Dedifferentiated amniotic fluid mesenchymal stem cell (primary cell): ENCODE measurements at regions not wholly inside any gene's neighbourhood (a gene's known extent, or its start where the extent isn't known, plus 50 kb on each side); places are given as distances from the start of the nearest gene placed in this dataset.
"Not testable (repeated sequence)": the region's sequence is repeated elsewhere in the genome, so short reads cannot be mapped to it uniquely, and the experiment has no call there.

Experiments
- DNase-seq: peaks from one replicate; pipeline ENCODE4 v3.0.0-alpha.2; 2016; ENCODE audit errors: extremely low spot score

DNA sequence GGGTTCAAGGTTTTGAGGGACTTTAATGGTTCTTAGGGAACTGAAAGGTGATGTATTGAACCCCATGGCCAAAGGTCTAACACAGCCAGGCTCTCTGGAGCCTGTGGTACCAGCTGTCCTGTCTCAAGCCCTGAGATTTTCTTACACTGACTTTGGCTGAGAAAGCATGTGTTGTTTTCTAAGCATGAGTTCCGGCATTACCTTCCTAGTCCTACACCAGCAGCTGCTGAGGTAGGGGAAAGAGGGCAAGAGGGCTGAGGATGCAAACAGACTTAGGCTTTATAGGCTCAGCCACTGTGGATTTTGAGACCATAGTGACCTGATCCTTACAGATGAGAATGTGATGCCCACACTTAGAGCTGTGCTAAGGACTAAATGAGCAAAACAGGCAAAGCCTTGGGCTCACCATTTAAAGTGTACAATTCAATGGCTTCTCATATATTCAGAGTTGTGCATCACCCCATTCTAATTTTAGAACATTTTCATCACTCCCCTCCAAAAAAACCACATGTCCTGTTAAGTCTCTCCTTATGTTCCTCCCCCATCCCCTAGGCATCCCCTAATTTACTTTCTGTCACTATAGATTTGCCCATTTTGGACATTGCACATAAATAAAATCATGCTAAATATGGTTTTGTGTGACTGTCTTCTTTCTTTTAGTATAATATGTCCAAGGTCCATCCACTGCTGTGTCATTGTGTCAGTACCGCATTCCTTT, 99.7 kb upstream of the OTOS start:
- DNase-seq: no peak

DNA sequence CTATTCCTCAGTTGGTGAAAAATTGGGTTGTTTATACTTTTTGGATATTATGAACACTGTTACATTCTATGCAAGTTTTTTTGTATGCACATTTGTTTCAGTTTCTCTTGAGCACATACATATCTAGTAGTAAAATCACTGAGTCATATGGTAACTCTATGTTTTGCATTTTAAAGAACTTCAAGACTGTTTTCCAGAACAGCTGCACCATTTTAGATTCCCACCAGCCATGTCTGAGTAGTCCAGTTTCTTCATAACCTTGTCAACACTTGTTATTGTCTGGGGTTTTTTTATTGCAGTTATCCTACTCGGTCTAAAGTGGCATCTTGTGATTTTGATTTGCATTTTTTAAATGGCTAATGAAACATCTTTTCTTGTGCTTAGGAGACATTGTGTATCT, 100.3 kb upstream of the OTOS start:
- DNase-seq: no peak

DNA sequence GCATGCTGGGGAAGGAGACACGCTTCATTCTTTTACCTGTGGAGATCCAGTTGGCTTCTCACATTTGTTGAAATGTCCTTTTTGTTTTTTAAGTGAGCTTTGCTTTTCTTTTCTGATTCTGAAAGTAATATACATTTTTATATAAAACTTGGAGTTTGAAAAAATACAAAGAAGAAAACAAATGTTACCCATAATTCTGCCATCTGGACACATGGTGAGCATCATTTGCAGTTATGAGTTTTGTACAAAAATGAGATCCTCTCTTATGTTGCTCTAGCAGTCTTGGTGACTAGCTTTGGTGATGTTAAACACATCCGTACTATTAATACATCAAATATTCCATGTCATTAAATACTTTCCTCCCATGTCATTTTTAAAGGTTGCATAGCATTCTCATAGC, 101.1 kb upstream of the OTOS start:
- no peak for DNase-seq

DNA sequence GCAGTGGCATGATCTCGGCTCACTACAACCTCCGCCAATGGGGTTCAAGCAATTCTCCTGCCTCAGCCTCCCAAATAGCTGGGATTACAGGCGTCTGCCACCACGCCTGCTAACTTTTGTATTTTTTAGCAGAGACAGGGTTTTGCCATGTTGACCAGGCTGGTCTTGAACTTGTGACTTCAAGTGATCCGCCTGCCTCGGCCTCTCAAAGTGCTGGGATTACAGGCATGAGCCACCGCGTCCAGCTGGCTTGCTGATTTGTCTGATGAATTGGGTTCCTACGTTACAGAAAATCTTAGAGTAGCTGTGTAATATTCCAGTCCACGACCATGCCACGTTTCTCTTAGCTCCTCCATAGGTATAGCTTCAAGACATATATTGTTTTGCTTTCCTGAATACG, 102.6 kb upstream of the OTOS start:
- DNase-seq: not testable (repeated sequence)

DNA sequence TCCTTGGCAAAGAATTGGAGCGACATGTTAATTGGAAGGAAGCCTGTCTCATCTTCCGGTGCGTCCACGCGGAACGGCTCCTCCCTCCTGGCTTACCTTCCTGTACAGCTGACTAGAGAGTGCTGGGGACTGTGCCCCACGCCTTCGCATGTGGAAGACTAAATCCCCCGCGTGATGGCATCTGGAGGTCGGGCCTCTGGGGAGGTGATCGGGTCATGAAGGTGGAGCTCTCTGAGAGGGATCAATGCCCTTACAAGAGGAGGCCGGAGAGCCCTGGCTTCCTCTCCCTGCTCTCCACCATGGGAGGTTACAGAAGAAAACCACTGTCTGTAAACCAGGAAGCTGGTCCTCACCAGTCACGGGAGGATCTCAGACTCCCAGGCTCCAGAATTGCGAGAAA, 104.1 kb upstream of the OTOS start:
- no peak for DNase-seq

DNA sequence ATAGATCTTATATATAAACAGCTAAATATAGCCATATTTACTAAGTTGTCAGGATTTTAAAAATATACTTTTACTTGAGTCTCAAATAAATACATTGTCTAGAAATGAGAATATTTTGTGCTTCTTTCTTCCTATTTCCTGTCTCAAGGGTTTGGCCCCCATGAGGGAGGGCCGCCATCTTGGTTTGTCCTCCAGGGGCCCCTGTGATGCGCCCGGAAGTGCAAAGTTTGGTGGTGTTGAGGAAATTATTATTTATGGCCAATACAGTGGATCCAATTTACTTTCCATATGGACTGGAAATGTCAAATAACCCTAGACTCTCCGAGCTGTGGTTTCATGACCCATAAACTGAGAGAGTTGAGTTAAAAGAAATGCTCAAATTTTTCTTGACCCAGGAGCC, 104.7 kb upstream of the OTOS start:
- no peak for DNase-seq

DNA sequence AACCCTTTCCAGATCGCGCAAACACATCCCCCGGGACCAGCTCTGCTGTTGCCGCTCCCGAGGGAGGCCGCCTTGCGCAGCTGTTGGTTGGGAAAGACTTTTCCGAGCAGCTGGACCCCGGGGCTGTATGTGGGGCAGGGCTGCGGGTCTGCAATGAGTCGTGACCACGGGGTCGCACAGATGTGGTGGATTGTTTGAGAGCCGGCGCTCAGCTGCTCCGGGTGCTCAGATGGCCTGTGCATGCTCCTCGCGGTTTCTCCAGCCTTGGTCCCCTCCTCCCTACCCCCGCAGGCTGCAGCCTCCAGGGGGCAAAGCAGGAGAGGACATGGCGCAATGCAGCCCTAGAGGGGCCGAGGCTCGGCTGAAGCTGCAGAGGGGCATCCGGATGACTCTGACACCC, 105.2 kb upstream of the OTOS start:
- DNase-seq: no peak

DNA sequence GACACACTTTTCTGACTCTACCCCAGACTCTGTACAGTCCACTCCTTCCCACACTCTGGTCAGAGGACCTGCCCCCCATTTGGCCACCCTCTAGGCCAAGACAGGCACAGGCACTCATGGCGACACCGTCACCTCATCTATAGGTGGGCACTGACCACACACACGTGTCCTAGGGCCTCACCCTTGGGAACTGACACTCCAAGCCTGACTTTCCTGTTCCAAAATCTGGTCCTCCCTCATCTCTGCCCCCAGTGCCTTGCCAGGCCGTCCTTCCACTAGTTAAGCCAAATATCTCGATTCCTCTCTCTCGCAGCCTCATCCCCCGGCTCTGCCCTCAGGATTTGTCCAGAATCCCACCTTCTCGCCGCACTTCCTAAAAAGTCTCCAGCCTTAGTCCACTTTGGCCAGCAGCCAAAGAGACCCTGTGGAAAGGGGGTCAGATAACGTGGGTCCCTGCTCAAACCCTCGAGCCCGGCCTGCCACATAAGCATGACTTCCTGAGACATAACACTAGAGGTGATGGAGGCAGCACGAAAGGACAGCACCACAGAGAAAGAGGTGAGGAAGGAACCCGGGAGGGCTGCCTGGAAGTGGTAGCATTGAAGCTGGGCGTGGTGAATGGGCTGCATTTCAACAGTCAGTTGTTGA, 105.8 kb upstream of the OTOS start:
- no peak for DNase-seq

DNA sequence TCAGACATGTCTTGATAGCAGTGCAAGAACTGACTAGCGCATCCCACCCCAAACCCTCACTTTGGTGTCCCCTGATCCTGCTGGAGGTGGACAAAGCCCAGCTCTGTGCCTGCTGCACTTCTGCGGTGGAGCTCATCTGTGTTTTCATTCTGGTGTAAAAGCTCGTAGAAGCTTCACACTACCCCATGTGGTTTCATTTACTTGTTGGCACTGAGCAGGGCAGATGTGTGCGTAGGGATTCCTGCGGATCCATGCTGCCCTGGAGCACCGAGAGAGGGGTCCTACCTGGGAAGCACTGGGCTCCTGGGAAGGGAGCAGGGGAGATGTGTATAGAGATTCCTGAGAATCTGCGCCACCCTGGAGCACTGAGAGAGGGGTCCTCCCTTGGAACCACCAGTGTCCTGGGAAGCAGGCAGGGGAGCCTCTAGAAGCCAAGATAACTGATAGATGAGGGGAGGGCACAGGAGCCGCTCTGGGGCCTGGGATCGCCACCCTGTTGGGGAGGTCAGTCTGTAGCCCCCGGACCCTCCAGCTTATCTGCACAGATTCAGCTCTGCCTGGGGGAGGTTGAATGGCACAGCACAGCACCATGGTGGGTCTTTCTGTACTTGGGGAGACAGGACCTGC, 106.9 kb upstream of the OTOS start:
- no peak for DNase-seq

DNA sequence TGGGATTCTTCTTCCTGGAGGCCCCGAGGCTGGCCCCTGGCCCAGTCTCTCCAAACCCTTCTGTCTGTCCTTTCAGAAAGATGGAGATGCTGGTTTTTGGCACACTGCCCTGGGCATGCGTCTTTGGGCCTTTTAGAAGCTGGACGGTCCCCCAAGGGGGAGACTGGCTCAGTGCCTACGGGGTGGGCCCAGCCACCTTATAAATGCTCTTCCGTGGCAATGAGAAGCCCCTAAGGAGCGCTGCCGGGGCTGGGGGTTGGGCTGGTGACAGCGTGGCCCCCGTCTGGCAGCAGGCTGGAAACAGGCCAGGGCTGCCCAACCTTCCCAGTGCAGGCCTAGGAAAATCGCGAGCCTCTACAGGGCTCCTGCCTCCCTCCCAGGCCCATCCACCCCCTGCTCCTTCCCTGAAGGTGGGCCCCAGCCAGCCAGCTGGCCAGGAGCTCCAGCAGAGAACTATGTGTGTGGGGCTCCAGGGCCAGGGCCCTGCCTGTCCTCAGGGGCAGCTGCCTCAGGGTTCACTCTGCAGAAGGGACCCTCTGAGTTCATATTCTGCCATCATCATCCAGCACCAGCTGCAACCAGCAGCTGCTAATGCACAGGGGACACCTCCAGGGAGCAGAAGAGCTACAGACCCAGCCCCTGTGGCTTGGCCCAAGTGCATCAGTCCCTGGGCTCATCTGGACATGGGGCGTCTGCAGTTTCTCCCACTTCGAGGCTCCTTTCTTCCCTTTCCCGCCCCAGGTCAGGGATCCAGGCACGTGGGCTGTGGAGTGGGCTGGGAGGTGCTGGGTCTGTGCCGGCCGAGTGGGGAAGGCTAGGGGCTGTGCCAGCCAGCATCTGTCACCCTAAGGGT, 107.6 kb upstream of the OTOS start:
- DNase-seq: no peak

DNA sequence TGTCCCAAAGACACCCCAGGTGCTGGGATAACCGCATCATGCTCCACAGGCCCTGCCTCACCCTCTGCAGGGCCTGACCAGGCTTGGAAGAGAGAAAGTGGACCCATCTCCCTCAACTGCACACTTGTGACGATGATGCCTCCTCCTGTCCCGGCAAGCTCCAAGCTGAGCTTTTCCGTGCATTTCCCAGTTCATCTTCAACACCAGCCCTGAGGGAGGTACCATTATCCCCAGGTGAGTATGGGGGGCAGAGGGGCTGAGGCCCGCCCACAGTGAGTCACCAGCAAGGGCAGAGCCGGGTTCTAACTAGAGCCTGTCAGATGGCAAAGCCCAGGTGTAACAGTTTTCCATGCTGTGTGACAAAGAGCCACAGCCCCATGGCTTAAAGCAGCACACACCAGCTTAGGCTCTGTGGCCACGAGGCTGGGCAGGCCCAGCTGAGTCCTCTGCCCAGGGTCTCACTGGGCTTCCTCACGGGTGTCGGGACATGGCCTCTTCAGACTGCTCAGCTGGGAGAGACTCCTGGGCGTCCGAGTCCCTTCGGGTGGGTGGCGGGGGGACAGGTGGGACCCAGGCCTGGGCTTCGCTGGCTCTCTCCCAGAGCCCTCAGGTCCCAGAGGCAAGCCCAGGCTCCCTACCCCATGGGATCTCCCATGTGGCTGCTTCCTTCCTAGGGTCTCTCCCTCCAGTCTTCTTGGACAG, 108.4 kb upstream of the OTOS start:
- no peak for DNase-seq

DNA sequence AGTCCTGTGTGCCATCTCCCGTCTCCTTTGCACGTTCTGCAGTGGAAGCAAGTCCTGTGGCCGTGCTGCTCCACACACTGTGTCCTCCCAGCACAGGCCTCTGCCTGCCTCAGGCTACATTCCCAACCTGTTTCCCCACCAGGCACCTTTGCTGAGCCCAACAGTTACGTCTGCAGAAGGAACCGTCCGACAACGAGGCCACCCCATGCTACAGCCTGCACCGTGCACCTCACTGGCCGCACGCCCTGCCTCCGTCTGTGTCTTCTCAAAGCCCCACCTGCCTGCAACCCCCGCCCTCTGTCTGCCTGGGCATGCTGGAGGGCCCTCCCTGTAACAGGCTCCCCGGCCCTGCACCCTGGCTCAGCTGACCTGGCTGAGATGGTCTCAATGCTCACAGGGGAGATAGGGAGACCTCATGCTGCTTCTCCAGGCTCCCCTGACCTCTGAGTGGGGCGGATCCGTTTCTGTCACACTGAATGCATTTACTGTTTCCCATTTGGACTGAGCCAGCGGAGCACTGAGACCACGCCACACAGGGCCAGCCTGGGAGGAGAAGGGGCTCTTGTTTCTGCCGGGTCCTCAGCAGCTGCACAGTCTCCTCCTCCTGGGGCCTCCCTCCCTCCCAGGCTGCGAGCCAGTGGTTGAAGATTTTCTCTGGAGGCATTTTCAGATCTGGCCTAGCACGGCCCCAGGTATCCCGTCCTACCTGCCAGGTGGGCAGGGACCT, 109.1 kb upstream of the OTOS start:
- no peak for DNase-seq

DNA sequence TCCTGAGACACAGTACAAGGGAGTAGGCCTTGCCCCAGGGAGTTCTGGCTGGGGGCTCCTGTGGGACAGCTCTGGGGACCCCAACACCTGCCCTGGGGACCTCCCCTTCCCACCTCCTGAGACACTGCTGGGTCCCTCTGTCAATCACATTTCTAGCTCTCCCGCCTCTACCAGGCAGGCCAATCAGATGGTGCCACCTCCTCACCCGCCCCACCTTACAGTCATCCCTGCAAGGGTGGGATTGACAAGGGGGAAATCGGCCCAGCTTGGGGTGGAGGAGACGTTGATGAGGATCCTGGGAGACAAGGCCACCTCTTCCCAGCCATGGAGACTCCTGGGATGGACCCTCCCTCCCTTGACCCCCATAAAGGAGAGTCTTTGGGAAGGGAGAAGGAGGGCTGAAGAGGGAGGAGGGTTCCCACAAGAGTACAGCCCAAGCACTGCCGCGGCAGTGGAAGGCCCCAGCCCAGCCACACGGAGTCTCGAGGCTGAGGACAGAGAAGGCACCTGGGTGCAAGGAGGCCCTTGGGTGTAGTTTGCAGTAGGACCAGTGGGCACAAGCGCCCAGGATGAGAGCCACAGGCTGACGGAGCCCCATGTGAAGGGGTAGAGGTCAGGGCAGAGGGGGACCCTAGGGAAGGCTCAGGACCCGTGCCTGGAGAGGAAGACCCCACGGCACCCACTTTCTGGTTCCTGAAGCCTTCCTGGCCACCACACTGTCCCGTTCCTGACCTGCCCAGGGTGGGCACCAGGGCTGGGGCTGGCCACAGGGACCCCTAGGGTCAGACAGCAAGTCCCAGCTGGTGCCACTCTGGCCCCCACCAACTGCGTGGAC, 109.9 kb upstream of the OTOS start:
- no peak for DNase-seq

DNA sequence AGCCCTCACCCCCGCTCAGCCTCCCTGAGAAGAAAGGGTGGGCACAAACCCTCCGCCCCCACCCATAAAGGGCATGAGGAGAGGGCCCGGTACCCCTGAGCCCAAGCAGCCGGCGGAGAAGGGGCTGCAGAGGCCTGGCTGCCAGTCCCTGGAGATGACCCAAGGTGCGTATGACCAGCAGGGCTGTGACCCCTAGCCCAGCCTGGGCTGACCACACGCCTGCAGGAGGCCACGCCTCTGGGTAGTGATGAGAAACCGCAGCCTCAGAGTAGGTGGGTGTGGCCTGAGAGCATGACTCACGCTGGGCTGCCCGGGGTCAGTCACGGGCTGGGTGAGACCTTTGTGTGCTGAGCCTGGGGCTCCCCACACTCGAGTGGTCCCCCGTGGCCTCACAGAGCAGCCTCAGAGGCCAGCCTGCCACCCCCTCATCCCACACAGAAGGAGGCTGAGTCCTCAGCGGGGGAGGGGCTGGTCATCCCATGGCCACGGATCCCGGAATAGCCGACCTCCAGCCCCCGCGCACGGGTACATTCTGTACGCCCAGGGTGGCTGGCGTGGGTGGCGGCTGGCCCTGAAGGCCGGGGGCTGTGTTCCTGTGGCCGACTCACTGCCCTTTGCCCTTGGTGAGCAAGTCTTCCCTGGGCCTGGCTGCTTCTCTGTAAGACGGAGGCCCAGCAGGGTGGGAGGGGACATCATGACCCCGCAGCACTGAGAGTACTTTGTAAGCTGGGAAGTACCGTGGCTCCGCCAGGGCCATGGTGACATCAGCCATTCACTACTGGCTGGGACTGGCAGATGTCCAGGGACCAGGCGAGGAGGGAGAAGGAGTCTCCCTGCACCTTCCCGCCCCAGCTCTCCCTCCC, 110.8 kb upstream of the OTOS start:
- peak; percentile 68 for DNase-seq

DNA sequence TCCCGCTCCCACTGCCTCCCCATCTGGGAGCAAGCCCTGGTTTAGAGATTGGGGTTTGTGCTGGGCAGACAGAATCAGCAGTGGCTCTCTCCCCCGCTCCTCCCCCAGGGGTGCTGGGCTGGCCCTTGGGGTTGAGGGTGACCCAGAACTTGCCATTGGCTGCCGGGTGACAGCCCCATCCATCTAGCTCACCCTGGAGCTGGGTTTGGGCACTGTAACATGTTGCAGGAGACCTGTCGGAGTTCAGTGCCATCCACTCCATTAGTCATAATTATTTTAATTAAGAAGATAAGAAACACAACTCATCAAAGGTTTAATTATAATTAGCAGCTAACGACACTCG, 111.4 kb upstream of the OTOS start:
- no peak for DNase-seq

DNA sequence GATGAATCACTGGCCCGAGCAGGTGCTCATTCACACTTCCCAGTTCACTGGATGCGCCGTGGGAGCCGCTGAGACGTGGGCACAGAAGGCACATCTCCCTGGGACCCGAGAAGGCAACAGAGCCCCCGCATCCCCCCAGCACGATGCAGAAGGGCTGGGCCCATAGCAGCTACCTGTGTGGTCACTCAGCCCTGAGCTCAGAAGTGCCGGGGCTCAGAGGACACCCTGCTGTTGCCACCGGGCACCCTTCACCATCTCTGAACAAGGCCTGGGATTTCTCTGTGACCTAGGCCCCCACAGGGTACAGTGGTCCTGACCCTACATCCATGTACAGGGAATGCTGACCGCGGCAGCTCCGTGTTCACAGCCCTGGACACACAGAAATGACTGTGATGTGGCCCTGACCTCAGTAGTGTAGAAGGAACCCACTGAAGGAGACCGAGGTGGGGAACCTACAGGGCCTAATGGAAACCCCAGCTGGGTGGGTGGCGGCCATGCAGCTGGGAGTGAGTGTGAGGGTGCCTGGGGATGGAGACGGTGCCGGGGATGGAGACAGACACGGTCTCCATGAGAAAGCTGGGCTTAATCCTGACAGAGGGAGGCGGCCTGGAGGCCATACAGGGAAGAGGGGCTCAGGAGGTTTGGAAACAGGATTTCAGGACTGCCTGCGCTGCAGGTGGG, 111.9 kb upstream of the OTOS start:
- DNase-seq: no peak

DNA sequence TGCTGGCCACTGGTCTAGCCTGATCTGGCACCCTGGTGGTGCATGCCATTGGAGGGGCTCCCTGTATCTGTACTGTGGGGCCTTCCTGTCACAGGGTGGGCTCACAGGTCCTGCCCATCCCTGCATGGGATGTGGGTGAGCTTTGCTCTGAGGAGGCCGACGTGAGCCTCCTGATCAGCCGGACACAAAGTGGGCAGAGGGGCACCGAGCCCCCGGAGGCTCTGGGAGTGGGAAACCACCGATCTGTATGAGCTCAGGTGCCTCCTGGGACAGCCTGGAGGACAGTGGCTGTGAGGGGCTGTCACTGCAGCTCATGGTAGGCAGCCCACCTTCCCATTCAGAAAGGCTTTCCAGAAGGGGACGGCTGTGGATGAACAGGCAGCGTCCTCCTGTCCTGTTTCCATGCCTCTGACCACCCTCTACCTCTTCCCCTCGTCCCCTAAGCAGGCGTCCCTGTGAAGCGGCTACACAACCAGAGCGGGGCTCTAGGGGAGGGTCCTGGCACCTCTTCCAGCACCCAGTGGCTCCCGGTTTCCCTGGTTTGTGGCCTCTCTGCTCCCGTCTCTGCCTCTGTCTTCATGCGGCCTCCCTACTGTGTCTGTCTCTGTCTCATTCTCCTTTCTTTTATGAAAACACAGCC, 112.5 kb upstream of the OTOS start:
- no peak for DNase-seq

DNA sequence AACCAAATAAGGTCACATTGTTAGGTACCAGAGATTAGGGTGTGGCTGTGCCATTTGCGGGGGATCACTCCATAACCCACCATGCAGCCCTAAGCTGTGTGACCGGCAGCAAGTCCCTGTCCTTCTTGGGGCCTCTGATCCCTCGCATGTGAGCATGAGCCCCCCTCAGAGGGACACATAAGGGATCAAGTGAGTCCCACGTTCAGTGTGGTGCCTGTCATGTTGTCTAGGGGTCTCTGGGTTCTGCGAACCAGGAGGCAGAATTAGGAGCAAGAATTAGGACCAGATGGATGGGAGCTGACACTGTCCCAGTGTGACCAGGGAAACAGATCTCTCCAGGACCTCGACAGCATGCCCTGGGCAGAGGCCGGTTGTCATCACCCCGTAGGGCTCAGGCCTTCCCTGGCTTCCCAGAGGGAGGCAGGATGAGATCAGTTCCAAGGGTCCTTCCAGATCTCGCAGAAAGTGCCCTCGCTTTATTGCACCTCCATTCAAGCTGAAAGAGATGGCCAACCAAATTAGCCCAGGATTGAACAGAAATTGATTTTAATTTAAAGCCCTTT, 113.2 kb upstream of the OTOS start:
- DNase-seq: no peak
